ENCODE measurements at regions not wholly inside any gene's neighbourhood (a gene's known extent, or its start where the extent isn't known, plus 50 kb on each side); places are given as distances from the start of the nearest gene placed in this dataset.

DNA sequence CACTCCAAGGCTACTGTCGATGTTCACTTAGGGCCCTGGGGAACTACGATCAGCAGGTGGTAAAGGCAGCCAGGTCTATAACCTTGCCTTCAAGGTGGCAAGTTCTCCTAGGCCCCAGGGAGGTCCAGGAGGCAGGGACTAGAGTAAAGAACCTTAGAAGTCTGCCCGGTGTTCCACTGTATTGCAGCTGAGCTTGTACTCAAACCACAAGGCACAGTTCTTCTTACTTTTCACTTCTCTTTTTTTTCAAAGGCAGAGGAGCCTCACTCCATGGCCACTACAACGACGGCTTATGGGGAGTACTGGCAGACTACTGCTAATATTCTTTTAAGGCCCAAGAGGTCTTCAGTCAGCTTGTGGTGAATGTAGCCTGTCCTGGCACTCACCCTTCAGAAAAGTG lies 78.8 kb upstream of the GPR174 start:
- TF ChIP-seq, protein P1, sequence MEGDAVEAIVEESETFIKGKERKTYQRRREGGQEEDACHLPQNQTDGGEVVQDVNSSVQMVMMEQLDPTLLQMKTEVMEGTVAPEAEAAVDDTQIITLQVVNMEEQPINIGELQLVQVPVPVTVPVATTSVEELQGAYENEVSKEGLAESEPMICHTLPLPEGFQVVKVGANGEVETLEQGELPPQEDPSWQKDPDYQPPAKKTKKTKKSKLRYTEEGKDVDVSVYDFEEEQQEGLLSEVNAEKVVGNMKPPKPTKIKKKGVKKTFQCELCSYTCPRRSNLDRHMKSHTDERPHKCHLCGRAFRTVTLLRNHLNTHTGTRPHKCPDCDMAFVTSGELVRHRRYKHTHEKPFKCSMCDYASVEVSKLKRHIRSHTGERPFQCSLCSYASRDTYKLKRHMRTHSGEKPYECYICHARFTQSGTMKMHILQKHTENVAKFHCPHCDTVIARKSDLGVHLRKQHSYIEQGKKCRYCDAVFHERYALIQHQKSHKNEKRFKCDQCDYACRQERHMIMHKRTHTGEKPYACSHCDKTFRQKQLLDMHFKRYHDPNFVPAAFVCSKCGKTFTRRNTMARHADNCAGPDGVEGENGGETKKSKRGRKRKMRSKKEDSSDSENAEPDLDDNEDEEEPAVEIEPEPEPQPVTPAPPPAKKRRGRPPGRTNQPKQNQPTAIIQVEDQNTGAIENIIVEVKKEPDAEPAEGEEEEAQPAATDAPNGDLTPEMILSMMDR (IDR thresholded peaks at IDR 0.05; ENCODE audit: poor library complexity): no peak
- no peak for TF ChIP-seq EZH2 (IDR thresholded peaks at IDR 0.05; ENCODE audit: borderline replicate concordance)

Measured in hepatocyte (in vitro differentiated cells).